ENCODE measurements at regions not wholly inside any gene's neighbourhood (a gene's known extent, or its start where the extent isn't known, plus 50 kb on each side); places are given as distances from the start of the nearest gene placed in this dataset.
A peak's percentile ranks its signal among the peaks of the same experiment; 100 is the strongest.

DNA sequence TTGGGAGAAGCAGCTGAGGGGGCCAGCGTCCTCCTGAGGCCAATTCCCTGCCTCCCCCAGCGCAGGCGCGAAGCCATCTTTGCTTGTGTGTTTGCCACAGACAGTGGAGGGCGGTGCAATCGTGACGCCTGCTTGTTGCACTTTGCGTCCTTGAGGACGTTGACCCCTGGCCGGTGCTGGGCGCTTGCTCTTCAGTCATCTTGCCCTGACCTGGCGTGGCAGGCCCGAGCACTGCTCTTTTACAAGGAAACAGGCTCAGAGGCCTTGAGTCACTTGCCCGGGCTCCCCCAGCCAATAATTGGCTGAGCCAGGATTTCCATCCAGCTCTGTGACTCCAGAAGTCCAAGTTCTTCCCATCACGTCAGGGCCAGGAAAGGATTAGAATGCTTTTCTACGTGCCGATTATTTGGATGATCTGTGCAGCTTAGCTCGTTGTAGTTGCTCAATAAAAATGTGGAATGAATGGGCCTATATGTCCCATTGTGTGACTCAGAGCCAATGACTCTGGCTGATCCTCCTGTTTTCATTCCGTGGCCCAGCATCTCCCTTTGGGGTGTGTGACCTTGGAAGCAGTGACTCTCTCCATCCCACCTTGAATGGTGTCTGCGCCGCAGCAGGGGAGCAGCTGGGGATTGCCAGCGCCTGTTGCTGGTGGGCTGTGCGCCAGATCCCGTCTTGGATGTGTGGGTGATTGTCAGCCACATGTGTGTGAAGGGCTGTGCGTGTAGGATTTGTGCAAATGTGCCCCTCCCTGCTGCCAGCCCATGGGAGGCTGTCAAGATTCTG lies 214.1 kb downstream of the SEC14L1 start:
- no peaks in the 10 kb centered on the region for H3K27me3 Mint-ChIP-seq
- TF ChIP-seq CTCF (conservative IDR thresholded peaks at IDR 0.05), result no peak
- peaks cover 37% of the 10 kb centered on the region for H3K4me1 Mint-ChIP-seq (ENCODE audit: unreplicated experiment)
- peak; percentile 58 for DNase-seq (ENCODE audit: extremely low spot score, unreplicated experiment)
- no peaks in the 10 kb centered on the region for H3K9me3 Mint-ChIP-seq
- no peak overlapping the region for H3K27ac Mint-ChIP-seq
- peaks cover 3% of the 10 kb centered on the region for H3K36me3 Mint-ChIP-seq
- H3K4me3 Mint-ChIP-seq, result no peak overlapping the region

DNA sequence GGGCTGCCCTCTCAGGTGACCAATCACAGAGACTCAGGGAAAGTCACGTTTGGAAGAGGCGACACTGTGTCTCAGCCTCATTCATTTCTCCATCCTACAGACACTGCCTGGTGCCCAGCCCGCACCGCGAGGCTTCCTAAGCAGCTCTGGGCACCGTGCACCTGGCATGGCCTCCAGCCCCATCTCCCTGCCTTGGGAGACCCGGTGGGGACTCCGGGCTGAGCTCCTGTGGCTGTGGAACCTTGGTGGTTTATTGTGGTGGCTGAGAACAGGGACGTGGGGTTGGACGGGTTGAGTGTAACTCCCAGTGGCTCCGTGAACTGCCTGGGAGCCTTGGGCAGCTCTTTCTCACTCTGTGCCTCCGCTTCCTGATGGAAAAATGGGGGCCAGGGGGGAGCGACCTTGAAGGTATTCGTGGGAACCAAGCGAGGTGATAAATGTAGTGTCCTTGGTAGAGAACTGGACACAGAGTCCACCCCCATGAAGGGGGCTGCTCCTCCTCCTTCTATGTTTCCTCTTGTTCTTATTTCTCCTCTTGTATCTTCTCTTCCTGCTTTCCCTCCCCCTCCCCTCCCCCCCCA lies 215.4 kb downstream of the SEC14L1 start:
- peaks cover 29% of the 10 kb centered on the region for H3K4me1 Mint-ChIP-seq (ENCODE audit: unreplicated experiment)
- peak; percentile 61 for DNase-seq (ENCODE audit: extremely low spot score, unreplicated experiment)
- H3K27ac Mint-ChIP-seq, result no peak overlapping the region
- no peak overlapping the region for H3K4me3 Mint-ChIP-seq
- H3K9me3 Mint-ChIP-seq, result no peaks in the 10 kb centered on the region
- H3K36me3 Mint-ChIP-seq, result peaks cover 3% of the 10 kb centered on the region
- no peak for TF ChIP-seq CTCF (conservative IDR thresholded peaks at IDR 0.05)
- H3K27me3 Mint-ChIP-seq, result no peaks in the 10 kb centered on the region

GRCh38 chr17:77356690-77357201 lies 216.0 kb downstream of the SEC14L1 start:
- peaks cover 3% of the 10 kb centered on the region for H3K36me3 Mint-ChIP-seq
- H3K27ac Mint-ChIP-seq, result peak overlapping the region; percentile 77
- no peak overlapping the region for H3K4me3 Mint-ChIP-seq
- H3K9me3 Mint-ChIP-seq, result no peaks in the 10 kb centered on the region
- H3K4me1 Mint-ChIP-seq (ENCODE audit: unreplicated experiment), result peaks cover 23% of the 10 kb centered on the region
- no peaks in the 10 kb centered on the region for H3K27me3 Mint-ChIP-seq
- TF ChIP-seq CTCF (conservative IDR thresholded peaks at IDR 0.05), result no peak
- DNase-seq (ENCODE audit: extremely low spot score, unreplicated experiment), result peak; percentile 61

DNA sequence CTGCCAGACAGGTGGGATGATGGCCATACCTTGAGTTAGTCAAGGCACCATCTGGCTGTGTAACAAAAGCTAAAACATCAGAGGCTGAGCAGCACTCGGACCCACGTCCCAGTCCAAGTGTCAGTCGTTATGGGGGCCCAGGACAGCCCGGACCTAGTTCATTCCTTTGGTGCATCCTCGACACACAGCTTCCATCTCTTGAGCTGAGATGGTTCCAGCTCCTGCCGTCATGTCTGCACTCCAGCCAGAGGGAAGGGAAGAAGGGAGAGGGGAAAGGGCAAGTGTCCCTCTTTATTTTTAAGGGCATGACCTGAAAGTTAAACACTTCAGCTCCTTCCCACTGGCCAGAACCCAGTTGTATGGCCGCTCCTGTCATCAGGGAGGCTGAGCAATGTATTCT lies 218.0 kb downstream of the SEC14L1 start:
- TF ChIP-seq CTCF (conservative IDR thresholded peaks at IDR 0.05), result no peak
- no peaks in the 10 kb centered on the region for H3K27me3 Mint-ChIP-seq
- DNase-seq (ENCODE audit: extremely low spot score, unreplicated experiment), result peak; percentile 44
- H3K4me3 Mint-ChIP-seq, result no peak overlapping the region
- H3K4me1 Mint-ChIP-seq (ENCODE audit: unreplicated experiment), result peaks cover 28% of the 10 kb centered on the region
- H3K27ac Mint-ChIP-seq, result no peak overlapping the region
- H3K36me3 Mint-ChIP-seq, result peaks cover 3% of the 10 kb centered on the region
- no peaks in the 10 kb centered on the region for H3K9me3 Mint-ChIP-seq

GRCh38 chr17:77359236-77359635 lies 218.5 kb downstream of the SEC14L1 start:
- peak; percentile 16 for DNase-seq (ENCODE audit: extremely low spot score, unreplicated experiment)
- H3K9me3 Mint-ChIP-seq, result no peaks in the 10 kb centered on the region

More at GRCh38 chr17:77359236-77359635, 218.5 kb downstream of the SEC14L1 start:
- no peak for TF ChIP-seq CTCF (conservative IDR thresholded peaks at IDR 0.05)
- no peak overlapping the region for H3K27ac Mint-ChIP-seq
- H3K4me3 Mint-ChIP-seq, result no peak overlapping the region
- H3K36me3 Mint-ChIP-seq, result peaks cover 3% of the 10 kb centered on the region
- H3K4me1 Mint-ChIP-seq (ENCODE audit: unreplicated experiment), result peaks cover 28% of the 10 kb centered on the region
- H3K27me3 Mint-ChIP-seq, result no peaks in the 10 kb centered on the region
